ENCODE measurements at regions not wholly inside any gene's neighbourhood (a gene's known extent, or its start where the extent isn't known, plus 50 kb on each side); places are given as distances from the start of the nearest gene placed in this dataset.

DNA sequence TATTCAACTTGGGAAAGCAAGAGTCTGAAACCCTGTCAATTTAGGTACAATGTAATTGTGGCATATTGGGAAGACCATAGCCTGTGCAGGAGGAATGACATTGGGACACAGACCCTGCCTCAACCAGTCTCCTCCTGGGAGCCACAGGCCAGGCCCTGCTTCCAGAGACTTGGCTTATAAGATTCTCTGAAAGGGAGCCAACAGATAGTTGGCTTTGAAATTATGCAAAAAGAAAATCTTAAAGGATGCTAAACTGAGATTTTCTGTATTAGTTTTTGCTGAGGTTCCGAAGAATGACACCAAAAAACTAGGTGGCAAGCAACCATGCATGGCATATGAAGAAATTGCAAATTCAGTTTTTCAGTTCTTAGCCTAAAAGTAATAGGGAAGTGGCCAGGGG lies 76.4 kb upstream of the CYRIA start:
- H3K9me3 ChIP-seq (ENCODE audit: control insufficient read depth, low read depth, low read length): no peaks in the 10 kb centered on the region
- no peaks in the 10 kb centered on the region for H3K9me1 ChIP-seq (ENCODE audit: control insufficient read depth, extremely low read depth, insufficient read depth, low read length)
- TF ChIP-seq EZH2 (IDR thresholded peaks at IDR 0.05; ENCODE audit: low read length): no peak
- TF ChIP-seq, protein P1, sequence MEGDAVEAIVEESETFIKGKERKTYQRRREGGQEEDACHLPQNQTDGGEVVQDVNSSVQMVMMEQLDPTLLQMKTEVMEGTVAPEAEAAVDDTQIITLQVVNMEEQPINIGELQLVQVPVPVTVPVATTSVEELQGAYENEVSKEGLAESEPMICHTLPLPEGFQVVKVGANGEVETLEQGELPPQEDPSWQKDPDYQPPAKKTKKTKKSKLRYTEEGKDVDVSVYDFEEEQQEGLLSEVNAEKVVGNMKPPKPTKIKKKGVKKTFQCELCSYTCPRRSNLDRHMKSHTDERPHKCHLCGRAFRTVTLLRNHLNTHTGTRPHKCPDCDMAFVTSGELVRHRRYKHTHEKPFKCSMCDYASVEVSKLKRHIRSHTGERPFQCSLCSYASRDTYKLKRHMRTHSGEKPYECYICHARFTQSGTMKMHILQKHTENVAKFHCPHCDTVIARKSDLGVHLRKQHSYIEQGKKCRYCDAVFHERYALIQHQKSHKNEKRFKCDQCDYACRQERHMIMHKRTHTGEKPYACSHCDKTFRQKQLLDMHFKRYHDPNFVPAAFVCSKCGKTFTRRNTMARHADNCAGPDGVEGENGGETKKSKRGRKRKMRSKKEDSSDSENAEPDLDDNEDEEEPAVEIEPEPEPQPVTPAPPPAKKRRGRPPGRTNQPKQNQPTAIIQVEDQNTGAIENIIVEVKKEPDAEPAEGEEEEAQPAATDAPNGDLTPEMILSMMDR (optimal IDR thresholded peaks at IDR 0.05 in 1 of 3, IDR thresholded peaks at IDR 0.05 in 1 of 3, conservative IDR thresholded peaks at IDR 0.05 in 1 of 3; ENCODE audit: extremely low read depth in 1 of 3, insufficient read depth in 2 of 3, low read length in 3 of 3): no peak
- no peak overlapping the region for H3K4me3 ChIP-seq (ENCODE audit: control insufficient read depth in 2 of 3, extremely low read depth in 1 of 3, insufficient read depth in 2 of 3, low read depth in 1 of 3, low read length in 3 of 3)
- H3K27me3 ChIP-seq (ENCODE audit: control insufficient read depth, extremely low read depth, insufficient read depth, low read length): no peaks in the 10 kb centered on the region
- no peak for DNase-seq (ENCODE audit: low read depth, low spot score)
- no peak for FAIRE-seq
- no peak overlapping the region for H3K27ac ChIP-seq (ENCODE audit: control insufficient read depth, insufficient read depth, low read length)
- H3K4me2 ChIP-seq (ENCODE audit: control insufficient read depth, extremely low read depth, insufficient read depth, low read depth, low read length): no peak overlapping the region
- no peaks in the 10 kb centered on the region for H3K36me3 ChIP-seq (ENCODE audit: control insufficient read depth in 2 of 2, extremely low read depth in 1 of 2, insufficient read depth in 2 of 2, low read length in 2 of 2)
- H3K4me1 ChIP-seq (ENCODE audit: control insufficient read depth, extremely low read depth, insufficient read depth, low read length): no peaks in the 10 kb centered on the region
- dilution Hi-C loops (cut with MboI; ENCODE audit: extremely low pct_ligation_motif_present, low sequenced_read_pairs): loop anchor here (5.0 kb wide), 1 partner anchor 100 kb away; no protein-coding TSS in a partner anchor
- no peaks in the 10 kb centered on the region for H4K20me1 ChIP-seq (ENCODE audit: control insufficient read depth, extremely low read depth, insufficient read depth, low read length)
- no peak overlapping the region for H3K9ac ChIP-seq (ENCODE audit: control insufficient read depth, extremely low read depth, insufficient read depth, low read length)
- H2AFZ ChIP-seq (ENCODE audit: control insufficient read depth, low read length): no peak overlapping the region
- no peaks in the 10 kb centered on the region for H3K79me2 ChIP-seq (ENCODE audit: control insufficient read depth, insufficient read depth, low read length)

DNA sequence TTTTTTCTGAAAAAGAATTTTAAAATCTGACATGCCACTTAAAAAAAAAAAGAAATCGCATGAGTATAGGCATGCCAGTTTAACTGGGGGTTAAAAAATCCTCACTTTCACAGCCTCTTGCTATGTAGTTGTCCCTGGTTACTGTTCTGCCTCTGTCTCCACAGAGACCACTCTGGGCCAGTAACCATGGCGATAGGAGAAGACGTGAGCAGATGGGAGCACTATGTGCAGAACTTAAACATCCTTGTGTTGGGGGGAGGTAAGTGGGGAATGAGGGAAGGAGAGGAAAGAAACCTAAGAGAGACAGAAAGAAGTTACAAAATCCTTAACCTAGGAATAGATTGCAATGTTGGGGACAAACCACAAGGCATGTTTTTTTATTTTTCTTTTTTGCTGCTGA lies 75.9 kb upstream of the CYRIA start:
- TF ChIP-seq, protein P1 (optimal IDR thresholded peaks at IDR 0.05 in 1 of 3, IDR thresholded peaks at IDR 0.05 in 1 of 3, conservative IDR thresholded peaks at IDR 0.05 in 1 of 3; ENCODE audit: extremely low read depth in 1 of 3, insufficient read depth in 2 of 3, low read length in 3 of 3): no peak
- no peak for TF ChIP-seq EZH2 (IDR thresholded peaks at IDR 0.05; ENCODE audit: low read length)

More for the DNA sequence above, 75.9 kb upstream of the CYRIA start:
- FAIRE-seq (no peak), DNase-seq (ENCODE audit: low read depth, low spot score) (no peak)
- H3K27me3 ChIP-seq (ENCODE audit: control insufficient read depth, extremely low read depth, insufficient read depth, low read length): no peaks in the 10 kb centered on the region
- H3K4me3 ChIP-seq (ENCODE audit: control insufficient read depth in 2 of 3, extremely low read depth in 1 of 3, insufficient read depth in 2 of 3, low read depth in 1 of 3, low read length in 3 of 3): no peak overlapping the region
- dilution Hi-C loops (cut with MboI; ENCODE audit: extremely low pct_ligation_motif_present, low sequenced_read_pairs): loop anchor here (5.0 kb wide), 1 partner anchor 99 kb away; no protein-coding TSS in a partner anchor
- no peak overlapping the region for H2AFZ ChIP-seq (ENCODE audit: control insufficient read depth, low read length)
- H4K20me1 ChIP-seq (ENCODE audit: control insufficient read depth, extremely low read depth, insufficient read depth, low read length): no peaks in the 10 kb centered on the region
- no peaks in the 10 kb centered on the region for H3K79me2 ChIP-seq (ENCODE audit: control insufficient read depth, insufficient read depth, low read length)
- no peaks in the 10 kb centered on the region for H3K4me1 ChIP-seq (ENCODE audit: control insufficient read depth, extremely low read depth, insufficient read depth, low read length)
- no peaks in the 10 kb centered on the region for H3K9me3 ChIP-seq (ENCODE audit: control insufficient read depth, low read depth, low read length)
- H3K9ac ChIP-seq (ENCODE audit: control insufficient read depth, extremely low read depth, insufficient read depth, low read length): no peak overlapping the region
- no peak overlapping the region for H3K4me2 ChIP-seq (ENCODE audit: control insufficient read depth, extremely low read depth, insufficient read depth, low read depth, low read length)
- H3K27ac ChIP-seq (ENCODE audit: control insufficient read depth, insufficient read depth, low read length): no peak overlapping the region
- H3K9me1 ChIP-seq (ENCODE audit: control insufficient read depth, extremely low read depth, insufficient read depth, low read length): no peaks in the 10 kb centered on the region
- no peaks in the 10 kb centered on the region for H3K36me3 ChIP-seq (ENCODE audit: control insufficient read depth in 2 of 2, extremely low read depth in 1 of 2, insufficient read depth in 2 of 2, low read length in 2 of 2)
